ENCODE measurements at regions not wholly inside any gene's neighbourhood (a gene's known extent, or its start where the extent isn't known, plus 50 kb on each side); places are given as distances from the start of the nearest gene placed in this dataset.
"Not testable (repeated sequence)": the region's sequence is repeated elsewhere in the genome, so short reads cannot be mapped to it uniquely, and the experiment has no call there.

- TF ChIP-seq ZNF407 (CRISPR knock-in tag; IDR thresholded peaks at IDR 0.05; ENCODE audit: not compliant biosample characterization) (no peak), MYC (CRISPR knock-in tag; IDR thresholded peaks at IDR 0.05; ENCODE audit: borderline replicate concordance) (no peak), ZNF792 (CRISPR knock-in tag; IDR thresholded peaks at IDR 0.05) (no peak), STAG1 (CRISPR knock-in tag; IDR thresholded peaks at IDR 0.05) (no peak), FOSL1 (CRISPR knock-in tag; IDR thresholded peaks at IDR 0.05; ENCODE audit: borderline replicate concordance) (no peak), GTF2F1 (IDR thresholded peaks at IDR 0.05; ENCODE audit: low read length) (no peak), HNRNPH1 (optimal IDR thresholded peaks at IDR 0.05; ENCODE audit: low read depth, low read length) (no peak), IRF2 (CRISPR knock-in tag; IDR thresholded peaks at IDR 0.05) (no peak), ZNF687 (CRISPR knock-in tag; IDR thresholded peaks at IDR 0.05) (no peak), PAF1 (CRISPR knock-in tag; IDR thresholded peaks at IDR 0.05) (no peak), ZNF382 (CRISPR knock-in tag; IDR thresholded peaks at IDR 0.05; ENCODE audit: borderline replicate concordance) (no peak)
Measured at GRCh38 chr4:160364217-160364616, 1261.3 kb downstream of the RAPGEF2 start (continued).

GRCh38 chr4:160364665-160365064 is 1261.8 kb downstream of the RAPGEF2 start:
- H3K27me3 ChIP-seq (ENCODE audit: control insufficient read depth in 1 of 2, insufficient read depth in 2 of 2, low read length in 2 of 2); POLR2A ChIA-PET; DNase-seq (ENCODE audit: low spot score); H4K20me1 ChIP-seq (ENCODE audit: insufficient read depth, low read length); H3K36me3 ChIP-seq (replicated peaks in 1 of 2; ENCODE audit: control insufficient read depth in 1 of 2, insufficient read depth in 2 of 2, low read length in 2 of 2); intact Hi-C loops (cut with micrococcal nuclease; ENCODE audit: unreplicated experiment); H3K4me2 ChIP-seq (ENCODE audit: low read depth, low read length); H3K79me2 ChIP-seq (ENCODE audit: insufficient read depth, low read length); H2AFZ ChIP-seq (ENCODE audit: low read length); in situ Hi-C loops (cut with HindIII; ENCODE audit: extremely low pct_ligation_motif_present, low pct_unique_long_range_greater_than_20kb); ATAC-seq; H3K4me3 ChIP-seq (replicated peaks in 1 of 3; ENCODE audit: insufficient read depth in 1 of 3, low read depth in 2 of 3, low read length in 3 of 3); BruUV-seq (replicated peaks); H3K9ac ChIP-seq (ENCODE audit: insufficient read depth, low read depth, low read length); CTCF ChIA-PET (ENCODE audit: low intra/inter-chr PET ratio, low total read pairs); H3K27ac ChIP-seq (ENCODE audit: extremely low read length, insufficient read depth, low read length); FAIRE-seq; H3K4me1 ChIP-seq (ENCODE audit: insufficient read depth, low read length): not testable (repeated sequence)
- peaks cover 14% of the 10 kb centered on the region for H3K9me3 ChIP-seq (ENCODE audit: low read length)
- WGBS (ENCODE audit: low lambda C conversion rate), result 0% methylated on average over 1 of the region's 6 CpGs
